GM12873 (cell line): ENCODE measurements at regions not wholly inside any gene's neighbourhood (a gene's known extent, or its start where the extent isn't known, plus 50 kb on each side); places are given as distances from the start of the nearest gene placed in this dataset.

Experiments used
- CTCF ChIP-seq: IDR thresholded peaks from 2 replicates; pipeline ENCODE4 v1.5.1; 2012; ENCODE audit warnings: low read depth, mild to moderate bottlenecking, moderate library complexity, low read length, control low read depth; ENCODE audit not compliant: insufficient read depth; ENCODE audit errors: missing control alignments

DNA sequence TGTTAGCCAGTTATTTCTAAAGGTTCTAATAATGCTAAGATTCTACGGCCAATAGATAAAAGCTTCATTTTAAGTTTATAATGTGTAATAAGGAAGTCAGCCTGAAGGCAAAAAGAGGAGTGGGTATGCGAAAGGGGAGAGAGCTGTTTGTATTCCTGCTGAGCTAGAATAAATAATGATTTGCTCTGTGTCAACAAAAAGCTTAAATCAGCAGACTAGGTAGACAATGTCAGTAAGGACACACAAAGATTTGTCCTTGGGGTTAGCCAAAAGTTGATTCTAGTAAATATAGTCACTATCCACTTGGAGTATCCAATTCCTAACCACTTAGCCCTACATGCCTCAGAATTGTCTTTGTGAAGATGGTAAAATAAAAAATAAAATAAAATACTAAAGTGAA, 90.3 kb upstream of the GRIA3 start:
- no peak for TF ChIP-seq CTCF

- no peak for TF ChIP-seq CTCF
Observed at GRCh38 chrX:123108513-123109427, 75.3 kb upstream of the GRIA3 start.

DNA sequence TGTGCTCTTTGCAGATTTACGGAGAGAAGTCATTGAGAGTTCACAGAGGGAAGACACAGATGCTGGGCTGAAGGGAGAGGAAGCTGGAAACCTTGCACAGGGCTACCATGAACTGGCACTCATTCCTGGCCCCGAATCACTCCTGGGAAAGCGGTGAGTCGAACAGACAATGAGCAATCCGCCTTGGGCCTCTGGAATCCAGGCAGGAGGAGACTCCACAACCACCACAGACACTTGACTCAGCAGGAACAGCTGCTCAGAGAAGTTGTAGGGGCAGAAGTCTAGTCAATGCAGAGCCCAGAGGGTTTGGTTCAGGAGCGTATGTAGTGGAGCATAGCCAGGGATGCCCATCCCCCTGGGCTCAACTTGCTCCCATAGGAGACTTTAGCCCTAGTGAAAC, 62.8 kb upstream of the GRIA3 start:
- no peak for TF ChIP-seq CTCF
